HG02870 (cell line): ENCODE measurements at regions not wholly inside any gene's neighbourhood (a gene's known extent, or its start where the extent isn't known, plus 50 kb on each side); places are given as distances from the start of the nearest gene placed in this dataset.

Experiments
- ATAC-seq: cut with Tn5 transposase; IDR thresholded peaks from one replicate; pipeline ENCODE4 v1.9.1; 2021; ENCODE audit warnings: mild to moderate bottlenecking, moderate library complexity; ENCODE audit not compliant: unreplicated experiment

- ATAC-seq: no peak
Observed at GRCh38 chr18:7479756-7480155, 87.4 kb upstream of the PTPRM start.

DNA sequence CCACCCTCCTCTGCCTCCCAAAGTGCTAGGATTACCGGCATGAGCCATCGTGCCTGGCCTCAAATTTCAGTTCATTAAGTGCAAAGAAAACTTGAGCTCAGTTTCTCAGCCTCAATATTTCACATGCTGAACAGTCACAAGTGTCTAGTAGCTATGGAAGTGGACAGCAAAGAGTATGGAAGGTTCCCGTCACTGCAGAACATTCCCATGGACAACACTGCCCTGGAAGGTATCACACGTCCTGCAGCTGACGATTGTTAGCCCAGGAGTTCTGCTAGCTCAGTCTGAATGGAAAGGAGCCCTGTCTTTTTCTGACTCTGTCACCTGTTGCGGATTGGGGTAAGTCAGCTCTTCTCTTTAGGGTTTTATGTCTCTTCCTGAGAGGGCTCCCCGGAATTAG, 86.2 kb upstream of the PTPRM start:
- no peak for ATAC-seq

DNA sequence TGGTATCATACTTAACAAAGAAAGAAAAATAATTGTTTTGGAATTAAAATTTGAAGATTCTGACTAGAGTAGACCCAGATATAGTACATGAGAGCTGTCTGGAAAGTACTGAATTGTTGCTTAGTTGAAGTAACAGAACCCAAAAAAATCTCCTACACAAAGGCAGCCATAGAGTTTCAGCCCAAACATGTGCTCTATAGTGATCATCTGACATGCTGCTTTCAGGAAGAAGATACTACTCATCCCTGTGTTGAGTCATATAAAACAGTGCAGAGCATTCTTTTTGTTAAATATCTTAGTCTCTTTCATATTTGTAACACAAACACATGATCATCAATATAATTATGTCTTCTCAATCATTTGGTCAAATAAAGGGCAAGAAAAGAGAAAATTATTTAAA, 84.8 kb upstream of the PTPRM start:
- ATAC-seq: no peak

GRCh38 chr18:7485616-7486015, 81.5 kb upstream of the PTPRM start:
- no peak for ATAC-seq

GRCh38 chr18:7488571-7488970, 78.5 kb upstream of the PTPRM start:
- no peak for ATAC-seq

DNA sequence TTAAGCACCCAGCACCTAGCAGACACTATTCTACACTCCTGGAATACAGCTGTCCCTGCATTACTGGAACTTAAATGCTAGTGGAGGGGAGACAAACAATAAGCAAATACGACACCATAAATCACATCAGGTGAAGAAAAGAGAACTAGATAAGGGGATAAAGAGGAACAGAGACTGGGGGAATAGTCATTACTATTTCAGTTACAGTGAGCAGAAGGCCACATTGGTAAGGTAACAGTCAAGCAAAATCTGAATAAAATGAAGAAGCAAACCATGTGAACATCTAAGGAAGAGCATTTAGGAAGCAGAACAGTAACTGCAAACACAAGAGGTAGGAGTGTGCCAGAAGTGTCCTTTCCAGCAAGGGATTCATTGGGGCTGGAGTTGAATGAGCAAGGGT, 77.0 kb upstream of the PTPRM start:
- ATAC-seq: no peak

GRCh38 chr18:7492385-7492784, 74.7 kb upstream of the PTPRM start:
- ATAC-seq: no peak

- no peak for ATAC-seq
Observed at GRCh38 chr18:7497081-7497480, 70.0 kb upstream of the PTPRM start.

- ATAC-seq: no peak
Observed at GRCh38 chr18:7511106-7511505, 56.0 kb upstream of the PTPRM start.

DNA sequence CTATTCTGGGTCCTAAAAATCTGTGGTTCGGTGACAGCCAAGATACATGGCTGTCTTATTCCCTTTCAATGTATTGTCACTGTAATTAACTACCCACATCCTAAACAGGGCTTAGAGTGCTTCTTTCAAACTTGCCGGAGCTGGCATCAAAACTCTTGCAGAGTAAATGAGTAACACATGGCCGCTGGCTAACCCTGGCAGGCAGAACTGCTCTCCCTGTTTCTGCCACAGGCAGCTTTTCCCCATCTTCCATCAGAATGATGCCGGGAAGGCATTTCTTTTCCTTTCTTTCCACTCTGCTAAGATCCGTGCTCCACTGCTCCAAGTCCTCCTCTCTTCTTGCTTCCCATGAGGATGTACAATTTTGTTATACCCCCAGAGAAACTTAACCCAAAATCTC, 54.8 kb upstream of the PTPRM start:
- no peak for ATAC-seq

DNA sequence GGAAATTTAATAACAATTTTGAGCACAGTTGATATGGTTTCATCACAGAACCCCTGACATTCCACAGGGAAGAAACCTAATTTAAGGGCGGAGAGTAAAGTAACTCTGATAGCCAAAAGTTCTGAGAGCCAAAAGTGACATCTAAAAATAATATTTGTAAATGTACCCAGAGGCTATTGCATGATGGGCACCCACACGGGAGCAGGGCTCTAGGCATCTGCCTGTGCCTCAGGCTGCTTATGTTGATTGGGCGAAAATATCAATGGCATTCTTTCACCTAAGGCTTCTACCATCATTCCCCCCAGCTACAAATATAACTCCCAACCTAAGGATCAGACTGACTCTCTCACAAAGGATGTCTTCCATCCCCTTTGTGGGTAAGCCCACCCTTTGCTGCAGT, 54.1 kb upstream of the PTPRM start:
- ATAC-seq: no peak

DNA sequence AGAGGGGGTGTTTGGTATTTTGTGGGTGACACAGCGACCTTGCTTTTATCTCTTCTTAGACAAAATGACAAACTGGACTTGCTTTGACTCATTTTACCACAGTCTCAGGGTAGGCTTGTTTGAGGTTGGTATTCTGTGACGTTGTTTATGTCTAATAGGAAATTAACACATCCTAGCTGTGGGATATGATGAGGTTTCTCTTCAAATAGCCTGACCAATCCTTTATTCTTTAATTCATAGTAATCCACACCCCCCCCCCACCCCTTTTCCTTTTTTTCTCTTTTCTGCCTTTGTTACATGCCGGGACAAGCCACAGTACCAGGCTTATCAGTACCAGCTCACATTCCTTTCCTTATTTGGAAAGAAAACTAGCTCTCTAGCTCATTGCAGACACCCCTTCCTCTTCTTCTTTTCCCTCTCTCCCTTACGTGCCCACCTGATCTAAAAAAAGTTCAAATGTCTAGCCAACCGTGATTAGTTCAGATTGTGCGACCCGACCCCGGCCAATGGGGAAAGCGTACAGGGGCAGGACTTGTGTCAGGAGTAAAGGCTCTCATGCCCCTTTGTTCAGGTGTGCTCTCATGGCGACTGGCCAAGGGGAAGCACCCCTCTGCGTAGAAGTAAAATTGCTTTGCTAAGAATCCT, 52.2 kb upstream of the PTPRM start:
- no peak for ATAC-seq

GRCh38 chr18:7516266-7517117, 50.6 kb upstream of the PTPRM start:
- ATAC-seq: no peak
